ENCODE measurements at regions not wholly inside any gene's neighbourhood (a gene's known extent, or its start where the extent isn't known, plus 50 kb on each side); places are given as distances from the start of the nearest gene placed in this dataset.

GRCh38 chr1:22328331-22329147 lies 123.1 kb upstream of the ZBTB40 start:
- H3K27ac ChIP-seq (ENCODE audit: insufficient read depth, low read depth, low read length), result no peak overlapping the region
- DNase-seq (ENCODE audit: low read depth, low spot score) (no peak), FAIRE-seq (no peak)
- H3K9me3 ChIP-seq (replicated peaks; ENCODE audit: control insufficient read depth, insufficient read depth, low read length), result no peaks in the 10 kb centered on the region
- dilution Hi-C loops (cut with MboI; ENCODE audit: extremely low pct_ligation_motif_present, low sequenced_read_pairs) (no loop called here), intact Hi-C loops (cut with micrococcal nuclease) (no loop called here)
- no peak overlapping the region for H2AFZ ChIP-seq (ENCODE audit: low read depth, low read length)
- peaks cover 5% of the 10 kb centered on the region for H3K4me1 ChIP-seq (ENCODE audit: control insufficient read depth, extremely low read depth, insufficient read depth, low read length)
- H3K4me3 ChIP-seq (replicated peaks in 1 of 3; ENCODE audit: insufficient read depth in 1 of 3, low read depth in 1 of 3, low read length in 3 of 3), result no peak overlapping the region
- no TSS peak for BruUV-seq (replicated peaks)
- TF ChIP-seq EZH2 (IDR thresholded peaks at IDR 0.05; ENCODE audit: borderline replicate concordance, low read depth, low read length, severe bottlenecking), result no peak
- no peak for TF ChIP-seq CTCF (IDR thresholded peaks at IDR 0.05; ENCODE audit: extremely low read depth in 1 of 2, insufficient read depth in 1 of 2, low read depth in 1 of 2, low read length in 2 of 2)
- no peak for TF ChIP-seq JUN (IDR thresholded peaks at IDR 0.05; ENCODE audit: borderline replicate concordance, insufficient read depth, insufficient read length, low read depth)
- no peak for TF ChIP-seq POLR2AphosphoS5 (IDR thresholded peaks at IDR 0.05; ENCODE audit: insufficient read depth, low read depth, low read length)
- no peak for TF ChIP-seq MAX (IDR thresholded peaks at IDR 0.05; ENCODE audit: insufficient read depth, insufficient read length)
- TF ChIP-seq GATA2 (IDR thresholded peaks at IDR 0.05; ENCODE audit: insufficient read depth, insufficient read length, low read depth, low read length), result no peak
- no peak for TF ChIP-seq FOS (IDR thresholded peaks at IDR 0.05; ENCODE audit: borderline replicate concordance, insufficient read depth, low read length)
- no peak for TF ChIP-seq MYC (IDR thresholded peaks at IDR 0.05; ENCODE audit: low read depth, low read length)
- TF ChIP-seq POLR2A (IDR thresholded peaks at IDR 0.05; ENCODE audit: low read depth, low read length), result no peak
- H3K9me1 ChIP-seq (replicated peaks; ENCODE audit: control insufficient read depth, extremely low read depth, insufficient read depth, low read length), result no peaks in the 10 kb centered on the region
- CTCF ChIA-PET, result no interaction called here
- no peaks in the 10 kb centered on the region for H3K36me3 ChIP-seq (ENCODE audit: control insufficient read depth in 2 of 2, extremely low read depth in 1 of 2, insufficient read depth in 2 of 2, low read length in 2 of 2)
- no peaks in the 10 kb centered on the region for H4K20me1 ChIP-seq (replicated peaks; ENCODE audit: control insufficient read depth, extremely low read depth, insufficient read depth, low read length)
- no peak overlapping the region for H3K4me2 ChIP-seq (ENCODE audit: insufficient read depth, low read length)
- H3K27me3 ChIP-seq (ENCODE audit: control insufficient read depth in 2 of 2, insufficient read depth in 2 of 2, low read length in 2 of 2), result no peaks in the 10 kb centered on the region
- no peaks in the 10 kb centered on the region for H3K79me2 ChIP-seq (ENCODE audit: control insufficient read depth, insufficient read depth, low read length)
- no peak overlapping the region for H3K9ac ChIP-seq (replicated peaks; ENCODE audit: extremely low read depth, insufficient read depth, low read length)
- POLR2A ChIA-PET, result no interaction called here

All from endothelial cell of umbilical vein (primary cell).